K562 (cell line): ENCODE measurements at regions not wholly inside any gene's neighbourhood (a gene's known extent, or its start where the extent isn't known, plus 50 kb on each side); places are given as distances from the start of the nearest gene placed in this dataset.

Source experiments
- ATAC-seq: fragments of 200-7000 bp; cut with Tn5 transposase; 3 replicates; pipeline ENCODE4 v1.9.1; 2020; ENCODE audit warnings: moderate library complexity
- BruUV-seq: library from RNA; stranded (reverse); fragments of 400-500 nt; replicated peaks from 2 replicates; lab custom pipeline; 2021; lab: Mats Ljungman, UMichigan
- CTCF ChIA-PET: fragments of 300-600 bp; formaldehyde crosslinking; extraction: SDS; loops from one replicate; lab custom pipeline; 2021; ENCODE audit warnings: low intra/inter-chr PET ratio; lab: Yijun Ruan, JAX
- POLR2A ChIA-PET: fragments of 300-600, 350-650 bp; sonication (Branson Sonifier 250); formaldehyde crosslinking; extraction: SDS; loops from one replicate; lab custom pipeline; 2021; ENCODE audit warnings: antibody characterized with exemption, inconsistent platforms; lab: Yijun Ruan, JAX
- DNase-seq, 4 experiments: peaks; one replicate each; pipeline versions ENCODE4 v3.0.0 to v3.0.0-alpha.2; 2011 to 2018; ENCODE audit warnings: low spot score in 3 of 4, mixed read lengths in 3 of 4; ENCODE audit errors: extremely low read depth in 1 of 4
- FAIRE-seq: peaks from 2 replicates; lab custom pipeline; 2011; peaks lifted over from hg19 to GRCh38; lab: Jason Lieb, UNC
- H2AFZ ChIP-seq: 2 replicates; pipeline ENCODE4 v1.6.0; 2011; ENCODE audit warnings: low read depth, low read length, control low read depth, inconsistent platforms
- H3K27ac ChIP-seq: fragments of 200-600 bp; 3 replicates; pipeline ENCODE4 v1.8.0; 2011; ENCODE audit warnings: low read depth, mild to moderate bottlenecking, control low read depth, inconsistent platforms, low read length, moderate library complexity, mixed read lengths; ENCODE audit errors: extremely low read depth
- H3K27me3 ChIP-seq, 2 experiments: fragments of 300-600 bp in 1 of 2; 2 replicates in 1 of 2; 3 replicates in 1 of 2; pipeline versions ENCODE4 v1.6.0 to v1.8.0; 2011; ENCODE audit warnings: inconsistent platforms in 2 of 2, low read length in 2 of 2, mild to moderate bottlenecking in 1 of 2, mixed read lengths in 1 of 2, moderate library complexity in 1 of 2; ENCODE audit not compliant: control insufficient read depth in 2 of 2, insufficient read depth in 2 of 2
- H3K36me3 ChIP-seq: fragments of 300-600 bp; 3 replicates; pipeline ENCODE4 v1.8.0; 2011; ENCODE audit warnings: mild to moderate bottlenecking, low read length, inconsistent platforms; ENCODE audit not compliant: control insufficient read depth, insufficient read depth
- H3K4me1 ChIP-seq, 2 experiments: fragments of 200-600 bp in 1 of 2; replicated peaks in 1 of 2; 2 replicates in 1 of 2; 3 replicates in 1 of 2; pipeline versions ENCODE4 v1.5.1 to v1.8.0; 2011; ENCODE audit warnings: inconsistent platforms in 2 of 2, low read length in 2 of 2, mild to moderate bottlenecking in 1 of 2, mixed read lengths in 1 of 2, moderate library complexity in 1 of 2; ENCODE audit not compliant: control insufficient read depth in 2 of 2, insufficient read depth in 2 of 2
- H3K4me2 ChIP-seq: 2 replicates; pipeline ENCODE4 v1.6.1; 2011; ENCODE audit warnings: low read length, control low read depth, inconsistent platforms, mixed read lengths; ENCODE audit not compliant: insufficient read depth
- H3K4me3 ChIP-seq: fragments of 200-600 bp; sonication (generic), shearing (Covaris generic); 2 replicates; pipeline ENCODE4 v1.5.1; 2016; ENCODE audit warnings: control low read depth, inconsistent platforms
- H3K79me2 ChIP-seq: fragments of 200-600 bp; 3 replicates; pipeline ENCODE4 v1.8.0; 2011; ENCODE audit warnings: low read length, inconsistent platforms; ENCODE audit not compliant: control insufficient read depth, insufficient read depth
- H3K9ac ChIP-seq, 2 experiments: 2 replicates each; pipeline versions ENCODE4 v1.6.0 to v1.6.1; 2011; ENCODE audit warnings: low read depth in 2 of 2, low read length in 2 of 2, control low read depth in 1 of 2, inconsistent platforms in 1 of 2, mild to moderate bottlenecking in 1 of 2, mixed read lengths in 1 of 2; ENCODE audit not compliant: insufficient read depth in 1 of 2
- H3K9me1 ChIP-seq: one replicate; pipeline ENCODE4 v1.6.0; 2011; ENCODE audit warnings: inconsistent platforms, mild to moderate bottlenecking, low read length, moderate library complexity; ENCODE audit not compliant: control insufficient read depth, insufficient read depth
- H3K9me3 ChIP-seq: replicated peaks from 2 replicates; pipeline ENCODE4 v1.5.1; 2011; ENCODE audit warnings: low read depth, low read length, inconsistent platforms; ENCODE audit not compliant: control insufficient read depth, insufficient read depth
- H4K20me1 ChIP-seq: replicated peaks from 2 replicates; pipeline ENCODE4 v1.6.1; 2011; ENCODE audit warnings: low read length, inconsistent platforms, mixed read lengths; ENCODE audit not compliant: control insufficient read depth, insufficient read depth
- FOXA1 ChIP-seq: fragments of 450-650 bp; IDR thresholded peaks from 2 replicates; pipeline ENCODE4 v1.6.1; 2016; ENCODE audit warnings: mild to moderate bottlenecking, borderline replicate concordance
- KLF16 ChIP-seq: IDR thresholded peaks from 2 replicates; pipeline ENCODE4 v1.6.1; 2016; ENCODE audit warnings: antibody characterized with exemption
- NFRKB ChIP-seq: fragments of 450-650 bp; IDR thresholded peaks from 2 replicates; pipeline ENCODE4 v1.6.1; 2016; ENCODE audit warnings: low read depth
- POLR2A ChIP-seq: fragments of 450-650 bp; conservative IDR thresholded peaks from 2 replicates; pipeline ENCODE4 v1.6.1; 2016
- POLR2G ChIP-seq: fragments of 200-400 bp; formaldehyde crosslinking; IDR thresholded peaks from 2 replicates; pipeline ENCODE4 v1.6.1; 2017; ENCODE audit warnings: low read depth, mild to moderate bottlenecking, antibody characterized with exemption, low read length, moderate library complexity
- ZNF639 ChIP-seq, 2 experiments: fragments of 200-800 bp in 1 of 2; sonication (Bioruptor generic) in 1 of 2; sonication (generic) in 1 of 2; formaldehyde crosslinking in 1 of 2; IDR thresholded peaks in 1 of 2; conservative IDR thresholded peaks in 1 of 2; 2 replicates each; pipeline versions ENCODE4 v1.5.0 to v1.6.1; 2016 to 2020; ENCODE audit warnings: missing compliant biosample characterization in 1 of 2, missing genetic modification characterization in 1 of 2, missing genetic modification reagents in 1 of 2
- WGBS: fragments of 100-300 bp; shearing (Covaris generic); methylation state at CpG from one replicate; pipeline ENCODE4 v1.1.6; 2016; ENCODE audit warnings: low coverage, mixed read lengths; ENCODE audit not compliant: insufficient coverage; ENCODE audit errors: missing lambda C conversion rate; 5-methylcytosine and 5-hydroxymethylcytosine counted together
- in situ Hi-C: fragments of 300-500 bp; cut with MboI; formaldehyde crosslinking; loops from 4 replicates; pipeline ENCODE4 v1.15.0; 2018; ENCODE audit warnings: inconsistent platforms, mixed read lengths
- intact Hi-C: fragments of 100-400 bp; cut with micrococcal nuclease; formaldehyde crosslinking; loops from 2 replicates; pipeline ENCODE4 v1.14.2; 2022

GRCh38 chr22:49609207-49609876, 218.3 kb downstream of the BRD1 start:
- peaks cover 70% of the 10 kb centered on the region for H3K79me2 ChIP-seq
- in situ Hi-C loops: no loop called here
- H3K4me3 ChIP-seq: no peak overlapping the region
- no peaks in the 10 kb centered on the region for H3K27me3 ChIP-seq
- ATAC-seq: no peak
- H3K9me3 ChIP-seq: peaks cover 3% of the 10 kb centered on the region
- H3K9me1 ChIP-seq: no peaks in the 10 kb centered on the region
- no peak for DNase-seq
- H3K4me1 ChIP-seq: no peaks in the 10 kb centered on the region
- no peaks in the 10 kb centered on the region for H4K20me1 ChIP-seq
- BruUV-seq: no TSS peak
- CTCF ChIA-PET: no interaction called here
- H3K27ac ChIP-seq: no peak overlapping the region
- FAIRE-seq: no peak
- WGBS: 97% methylated on average over 20 of the region's 24 CpGs
- H3K36me3 ChIP-seq: peaks cover 44% of the 10 kb centered on the region
- intact Hi-C loops: no loop called here
- TF ChIP-seq FOXA1: no peak
- TF ChIP-seq POLR2G: peak; percentile 22; the same call in 1 of the 2 replicates
- TF ChIP-seq ZNF639 (CRISPR knock-in tag; conservative IDR thresholded peaks at IDR 0.05 in 1 of 2, IDR thresholded peaks at IDR 0.05 in 1 of 2): no peak
- TF ChIP-seq NFRKB: no peak
- no peak for TF ChIP-seq KLF16
- TF ChIP-seq POLR2A: no peak
- no peak overlapping the region for H3K9ac ChIP-seq
- H2AFZ ChIP-seq: no peak overlapping the region
- no peak overlapping the region for H3K4me2 ChIP-seq
- POLR2A ChIA-PET: no interaction called here
